ENCODE measurements at regions not wholly inside any gene's neighbourhood (a gene's known extent, or its start where the extent isn't known, plus 50 kb on each side); places are given as distances from the start of the nearest gene placed in this dataset.

DNA sequence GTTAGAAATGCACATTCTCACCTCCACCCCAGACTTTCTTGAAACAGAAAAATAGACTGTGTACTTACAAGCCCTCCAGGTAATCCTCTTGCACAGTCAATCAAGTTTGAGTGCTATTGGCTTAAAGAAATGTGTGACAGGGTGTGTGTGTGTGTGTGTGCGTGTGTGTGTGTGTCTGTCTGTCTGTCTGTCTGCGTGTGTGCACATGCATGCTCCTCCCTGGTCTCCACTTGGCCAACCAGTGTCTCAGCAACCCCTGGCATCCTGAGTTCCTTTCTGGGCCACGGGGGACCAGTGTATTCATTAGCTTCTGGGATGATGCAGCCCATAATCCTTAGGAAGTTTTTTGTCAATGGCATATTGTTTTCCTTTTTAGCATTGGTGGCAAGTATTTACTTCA lies 128.8 kb upstream of the IL12A start:
- Mint-ChIP-seq H3K27me3 (ENCODE audit: insufficient read depth, unreplicated experiment) (no peaks in the 10 kb centered on the region), H3K27ac (ENCODE audit: unreplicated experiment) (no peak overlapping the region), H3K9me3 (ENCODE audit: unreplicated experiment) (no peaks in the 10 kb centered on the region), H3K4me1 (ENCODE audit: low read depth, unreplicated experiment) (peaks cover 10% of the 10 kb centered on the region), H3K36me3 (ENCODE audit: insufficient read depth, unreplicated experiment) (no peaks in the 10 kb centered on the region), H3K4me3 (ENCODE audit: unreplicated experiment) (no peak overlapping the region)
- Histone ChIP-seq H3K4me1 (peaks cover 17% of the 10 kb centered on the region), H3K9me3 (no peaks in the 10 kb centered on the region), H3K27me3 (replicated peaks; ENCODE audit: control insufficient read depth, insufficient read depth, low read length) (no peaks in the 10 kb centered on the region), H3K4me3 (ENCODE audit: low read depth, low read length) (no peak overlapping the region), H3K36me3 (ENCODE audit: control insufficient read depth, insufficient read depth, low read length) (no peaks in the 10 kb centered on the region)
- TF ChIP-seq, protein P1, sequence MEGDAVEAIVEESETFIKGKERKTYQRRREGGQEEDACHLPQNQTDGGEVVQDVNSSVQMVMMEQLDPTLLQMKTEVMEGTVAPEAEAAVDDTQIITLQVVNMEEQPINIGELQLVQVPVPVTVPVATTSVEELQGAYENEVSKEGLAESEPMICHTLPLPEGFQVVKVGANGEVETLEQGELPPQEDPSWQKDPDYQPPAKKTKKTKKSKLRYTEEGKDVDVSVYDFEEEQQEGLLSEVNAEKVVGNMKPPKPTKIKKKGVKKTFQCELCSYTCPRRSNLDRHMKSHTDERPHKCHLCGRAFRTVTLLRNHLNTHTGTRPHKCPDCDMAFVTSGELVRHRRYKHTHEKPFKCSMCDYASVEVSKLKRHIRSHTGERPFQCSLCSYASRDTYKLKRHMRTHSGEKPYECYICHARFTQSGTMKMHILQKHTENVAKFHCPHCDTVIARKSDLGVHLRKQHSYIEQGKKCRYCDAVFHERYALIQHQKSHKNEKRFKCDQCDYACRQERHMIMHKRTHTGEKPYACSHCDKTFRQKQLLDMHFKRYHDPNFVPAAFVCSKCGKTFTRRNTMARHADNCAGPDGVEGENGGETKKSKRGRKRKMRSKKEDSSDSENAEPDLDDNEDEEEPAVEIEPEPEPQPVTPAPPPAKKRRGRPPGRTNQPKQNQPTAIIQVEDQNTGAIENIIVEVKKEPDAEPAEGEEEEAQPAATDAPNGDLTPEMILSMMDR (IDR thresholded peaks at IDR 0.05; ENCODE audit: insufficient read depth in 1 of 2, low read depth in 1 of 2, low read length in 1 of 2, severe bottlenecking in 1 of 2, unreplicated experiment in 1 of 2) = no peak
- ChIA-PET POLR2A (no interaction called here), CTCF (interaction anchor here (1.0 kb wide), 1 partner anchor 129 kb away, joined by 4 read pairs; the partner anchor contains the start of gene IL12A)
- intact Hi-C loops (cut with micrococcal nuclease; ENCODE audit: unreplicated experiment) = no loop called here
- no TSS peak for BruUV-seq (replicated peaks)
- no peak for DNase-seq

DNA sequence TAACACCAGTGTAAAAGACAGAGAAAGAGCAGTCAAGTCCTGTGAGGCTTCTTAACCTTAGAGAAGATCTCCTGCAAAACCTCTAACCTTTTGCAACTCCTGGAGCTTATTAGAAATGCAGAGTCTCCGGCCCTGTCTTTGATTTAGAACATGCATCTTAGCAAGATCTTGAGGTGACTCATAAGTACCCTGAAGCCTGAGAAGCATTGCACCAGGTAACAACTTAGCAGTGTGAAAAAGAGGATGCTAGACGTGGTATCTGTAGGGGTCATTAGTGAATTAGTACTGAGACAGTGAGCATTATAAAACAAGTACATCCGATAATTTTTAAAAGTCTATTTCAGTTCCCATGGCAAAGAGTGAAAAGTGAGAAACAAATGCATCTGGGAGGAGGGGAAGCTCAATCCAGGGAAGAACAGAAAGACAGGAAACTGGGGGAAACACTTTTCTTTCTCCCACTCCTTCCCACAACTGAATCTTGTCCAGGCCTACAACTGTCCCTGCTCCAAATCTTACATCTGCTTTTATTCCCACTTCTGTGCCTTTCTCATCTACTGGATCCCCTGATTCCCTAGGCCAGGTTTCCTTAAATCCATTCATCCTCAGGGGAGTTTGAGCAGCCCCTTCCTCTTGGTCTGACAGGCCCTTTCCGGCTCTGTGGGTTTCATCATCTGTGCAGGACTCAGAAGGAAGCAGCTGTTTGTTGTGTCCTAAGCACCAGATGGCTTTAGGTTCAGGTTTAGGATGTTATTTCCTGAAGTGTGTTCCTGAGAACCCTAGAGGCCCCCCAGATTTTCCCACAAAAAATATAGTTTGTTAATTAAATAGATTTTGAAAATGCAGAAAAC lies 128.1 kb upstream of the IL12A start:
- TF ChIP-seq, protein P1 (IDR thresholded peaks at IDR 0.05; ENCODE audit: insufficient read depth in 1 of 2, low read depth in 1 of 2, low read length in 1 of 2, severe bottlenecking in 1 of 2, unreplicated experiment in 1 of 2) = no peak
- Histone ChIP-seq H3K4me1 (peaks cover 15% of the 10 kb centered on the region), H3K4me3 (ENCODE audit: low read depth, low read length) (no peak overlapping the region), H3K36me3 (ENCODE audit: control insufficient read depth, insufficient read depth, low read length) (no peaks in the 10 kb centered on the region), H3K27me3 (replicated peaks; ENCODE audit: control insufficient read depth, insufficient read depth, low read length) (no peaks in the 10 kb centered on the region), H3K9me3 (no peaks in the 10 kb centered on the region)
- Mint-ChIP-seq H3K4me1 (ENCODE audit: low read depth, unreplicated experiment) (peaks cover 10% of the 10 kb centered on the region), H3K36me3 (ENCODE audit: insufficient read depth, unreplicated experiment) (no peaks in the 10 kb centered on the region), H3K27ac (ENCODE audit: unreplicated experiment) (no peak overlapping the region), H3K4me3 (ENCODE audit: unreplicated experiment) (no peak overlapping the region), H3K27me3 (ENCODE audit: insufficient read depth, unreplicated experiment) (no peaks in the 10 kb centered on the region), H3K9me3 (ENCODE audit: unreplicated experiment) (no peaks in the 10 kb centered on the region)
- BruUV-seq (replicated peaks) = no TSS peak
- POLR2A ChIA-PET = no interaction called here
- DNase-seq = no peak
- intact Hi-C loops (cut with micrococcal nuclease; ENCODE audit: unreplicated experiment) = no loop called here
- CTCF ChIA-PET = interaction anchor here (1.0 kb wide), 1 partner anchor 128 kb away, joined by 4 read pairs; the partner anchor contains the start of gene IL12A

DNA sequence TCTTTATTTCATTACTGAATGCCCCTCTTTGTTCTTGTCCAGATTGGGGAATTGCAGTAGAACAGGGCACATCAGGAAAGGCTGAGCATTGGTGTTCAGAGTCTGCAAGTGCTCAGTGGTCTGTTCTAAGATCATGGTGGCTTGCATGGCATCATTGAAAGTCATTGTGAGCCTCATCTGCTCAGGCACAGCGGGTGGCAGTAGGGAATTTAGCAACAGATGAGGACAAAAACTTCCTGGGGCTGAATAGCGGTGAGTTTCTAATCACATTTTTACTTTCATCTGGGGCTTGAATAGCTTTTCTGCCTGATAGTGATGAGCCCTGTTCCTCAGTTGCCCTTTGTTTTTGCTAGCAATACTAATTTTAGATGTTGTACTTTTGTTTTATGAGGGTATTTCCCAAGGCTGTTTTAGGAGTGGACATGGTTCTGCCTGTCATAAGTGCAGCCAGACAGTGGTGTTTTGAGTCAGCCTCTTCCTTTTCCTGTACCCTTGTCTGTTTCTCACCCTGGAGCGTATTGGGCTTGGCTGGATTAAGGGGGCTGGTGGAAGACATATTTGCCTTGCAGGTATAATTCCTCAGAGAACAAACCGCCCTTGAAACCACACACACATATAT lies 127.2 kb upstream of the IL12A start:
- Histone ChIP-seq H3K4me1 (peaks cover 5% of the 10 kb centered on the region), H3K36me3 (ENCODE audit: control insufficient read depth, insufficient read depth, low read length) (no peaks in the 10 kb centered on the region), H3K9me3 (no peaks in the 10 kb centered on the region), H3K4me3 (ENCODE audit: low read depth, low read length) (no peak overlapping the region), H3K27me3 (replicated peaks; ENCODE audit: control insufficient read depth, insufficient read depth, low read length) (no peaks in the 10 kb centered on the region)
- POLR2A ChIA-PET = no interaction called here
- H3K27ac Mint-ChIP-seq (ENCODE audit: unreplicated experiment) = no peak overlapping the region
- H3K36me3 Mint-ChIP-seq (ENCODE audit: insufficient read depth, unreplicated experiment) = peaks cover 5% of the 10 kb centered on the region
- BruUV-seq (replicated peaks) = no TSS peak
- DNase-seq = no peak
- TF ChIP-seq, protein P1 (IDR thresholded peaks at IDR 0.05; ENCODE audit: insufficient read depth in 1 of 2, low read depth in 1 of 2, low read length in 1 of 2, severe bottlenecking in 1 of 2, unreplicated experiment in 1 of 2) = no peak
- CTCF ChIA-PET = no interaction called here
- no peak overlapping the region for H3K4me3 Mint-ChIP-seq (ENCODE audit: unreplicated experiment)
- intact Hi-C loops (cut with micrococcal nuclease; ENCODE audit: unreplicated experiment) = no loop called here
- H3K27me3 Mint-ChIP-seq (ENCODE audit: insufficient read depth, unreplicated experiment) = no peaks in the 10 kb centered on the region
- peaks cover 10% of the 10 kb centered on the region for H3K4me1 Mint-ChIP-seq (ENCODE audit: low read depth, unreplicated experiment)
- H3K9me3 Mint-ChIP-seq (ENCODE audit: unreplicated experiment) = no peaks in the 10 kb centered on the region
